Osteocyte (in vitro differentiated cells): ENCODE measurements at regions not wholly inside any gene's neighbourhood (a gene's known extent, or its start where the extent isn't known, plus 50 kb on each side); places are given as distances from the start of the nearest gene placed in this dataset.

Source experiments
- DNase-seq: peaks from one replicate; pipeline ENCODE4 v3.0.0; 2021; ENCODE audit warnings: mixed read lengths; ENCODE audit not compliant: unreplicated experiment; ENCODE audit errors: extremely low spot score
- H3K27ac Mint-ChIP-seq: one replicate; pipeline ENCODE4 v1.8.0; 2021; ENCODE audit warnings: mild to moderate bottlenecking, mixed read lengths; ENCODE audit not compliant: unreplicated experiment
- H3K27me3 Mint-ChIP-seq: one replicate; pipeline ENCODE4 v1.8.0; 2021; ENCODE audit warnings: mixed read lengths; ENCODE audit not compliant: unreplicated experiment
- H3K36me3 Mint-ChIP-seq: one replicate; pipeline ENCODE4 v1.8.0; 2021; ENCODE audit warnings: mixed read lengths; ENCODE audit not compliant: unreplicated experiment
- H3K4me1 Mint-ChIP-seq: one replicate; pipeline ENCODE4 v1.8.0; 2021; ENCODE audit warnings: mixed read lengths; ENCODE audit not compliant: unreplicated experiment
- H3K4me3 Mint-ChIP-seq: one replicate; pipeline ENCODE4 v1.8.0; 2021; ENCODE audit warnings: mild to moderate bottlenecking, moderate library complexity, mixed read lengths; ENCODE audit not compliant: unreplicated experiment
- H3K9me3 Mint-ChIP-seq: one replicate; pipeline ENCODE4 v1.8.0; 2021; ENCODE audit warnings: mixed read lengths; ENCODE audit not compliant: unreplicated experiment
- CTCF ChIP-seq: fragments of 200-600 bp; sonication (generic); IDR thresholded peaks from 2 replicates; pipeline ENCODE4 v1.5.0; 2021; ENCODE audit warnings: antibody characterized with exemption, mild to moderate bottlenecking, moderate library complexity

GRCh38 chr3:68163968-68164367 is 509.6 kb upstream of the SUCLG2 start:
- no peak for DNase-seq
- no peak for TF ChIP-seq CTCF
- no peaks in the 10 kb centered on the region for H3K9me3 Mint-ChIP-seq
- H3K36me3 Mint-ChIP-seq, result no peaks in the 10 kb centered on the region
- H3K4me3 Mint-ChIP-seq, result no peak overlapping the region
- H3K4me1 Mint-ChIP-seq, result no peaks in the 10 kb centered on the region
- no peak overlapping the region for H3K27ac Mint-ChIP-seq
- no peaks in the 10 kb centered on the region for H3K27me3 Mint-ChIP-seq

GRCh38 chr3:68163062-68163461 is 508.6 kb upstream of the SUCLG2 start:
- DNase-seq, result no peak
- no peaks in the 10 kb centered on the region for H3K4me1 Mint-ChIP-seq
- no peaks in the 10 kb centered on the region for H3K27me3 Mint-ChIP-seq
- no peaks in the 10 kb centered on the region for H3K36me3 Mint-ChIP-seq
- TF ChIP-seq CTCF, result no peak
- H3K4me3 Mint-ChIP-seq, result no peak overlapping the region
- no peaks in the 10 kb centered on the region for H3K9me3 Mint-ChIP-seq
- no peak overlapping the region for H3K27ac Mint-ChIP-seq

- Mint-ChIP-seq H3K9me3 (no peaks in the 10 kb centered on the region), H3K36me3 (no peaks in the 10 kb centered on the region), H3K27ac (no peak overlapping the region), H3K4me1 (no peaks in the 10 kb centered on the region), H3K27me3 (no peaks in the 10 kb centered on the region), H3K4me3 (no peak overlapping the region)
- DNase-seq, result no peak
- no peak for TF ChIP-seq CTCF
Measured at GRCh38 chr3:68162644-68163043, 508.2 kb upstream of the SUCLG2 start.

- Mint-ChIP-seq H3K4me3 (no peak overlapping the region), H3K36me3 (no peaks in the 10 kb centered on the region), H3K27ac (no peak overlapping the region), H3K9me3 (no peaks in the 10 kb centered on the region), H3K4me1 (no peaks in the 10 kb centered on the region), H3K27me3 (no peaks in the 10 kb centered on the region)
- DNase-seq, result no peak
- TF ChIP-seq CTCF, result no peak
Measured at GRCh38 chr3:68151359-68151758, 496.9 kb upstream of the SUCLG2 start.

- Mint-ChIP-seq H3K9me3 (no peaks in the 10 kb centered on the region), H3K27me3 (no peaks in the 10 kb centered on the region), H3K36me3 (no peaks in the 10 kb centered on the region), H3K27ac (no peak overlapping the region), H3K4me3 (no peak overlapping the region), H3K4me1 (no peaks in the 10 kb centered on the region)
- TF ChIP-seq CTCF, result no peak
- no peak for DNase-seq
Measured at GRCh38 chr3:68148447-68148846, 494.0 kb upstream of the SUCLG2 start.
